Sigmoid colon (tissue), 6 donors: ENCODE measurements at regions not wholly inside any gene's neighbourhood (a gene's known extent, or its start where the extent isn't known, plus 50 kb on each side); places are given as distances from the start of the nearest gene placed in this dataset.

Experiments used
- DNase-seq: peaks from one replicate; pipeline ENCODE4 v3.0.0-alpha.2; 2019
- H3K27ac ChIP-seq, 4 donors: fragments of 200-600 bp; sonication (generic); one replicate each; pipeline ENCODE4 v1.5.1; 2016 to 2019; ENCODE audit warnings: mild to moderate bottlenecking in 1 of 4
- H3K27me3 ChIP-seq, 3 donors: fragments of 200-600 bp; sonication (generic); one replicate each; pipeline ENCODE4 v1.5.1; 2019; ENCODE audit warnings: mild to moderate bottlenecking in 1 of 3
- H3K36me3 ChIP-seq, 4 donors: fragments of 200-600 bp; sonication (generic); one replicate each; pipeline ENCODE4 v1.5.1; 2016 to 2019
- H3K4me1 ChIP-seq, 4 donors: fragments of 200-600 bp; sonication (generic); one replicate each; pipeline ENCODE4 v1.5.1; 2017 to 2019
- H3K4me3 ChIP-seq, 4 donors: fragments of 200-600 bp; sonication (generic); one replicate each; pipeline ENCODE4 v1.5.1; 2017 to 2019; ENCODE audit warnings: mild to moderate bottlenecking in 2 of 4, moderate library complexity in 1 of 4
- H3K9me3 ChIP-seq, 4 donors: fragments of 200-600 bp in 3 of 4; sonication (generic) in 3 of 4; one replicate each; pipeline versions ENCODE4 v1.5.1 to v1.6.1; 2013 to 2019
- EP300 ChIP-seq, 4 donors: sonication (generic); formaldehyde crosslinking; IDR thresholded peaks; one replicate each; pipeline ENCODE4 v1.6.1; 2017; ENCODE audit warnings: antibody characterized with exemption in 4 of 4
- POLR2A ChIP-seq, 2 donors: fragments of 450-650 bp; IDR thresholded peaks; one replicate each; pipeline ENCODE4 v1.6.1; 2016; ENCODE audit warnings: antibody characterized with exemption in 2 of 2, mild to moderate bottlenecking in 2 of 2, moderate library complexity in 2 of 2
- POLR2AphosphoS5 ChIP-seq, 4 donors: sonication (generic); formaldehyde crosslinking; IDR thresholded peaks; one replicate each; pipeline ENCODE4 v1.6.1; 2017; ENCODE audit warnings: antibody characterized with exemption in 4 of 4
- WGBS, 2 donors: extraction: QIAGEN DNeasy Blood & Tissue Kit; methylation state at CpG; one replicate each; pipeline ENCODE4 v1.1.7; 2013; 5-methylcytosine and 5-hydroxymethylcytosine counted together
- intact Hi-C: fragments of 100-400 bp; cut with DNase I; formaldehyde crosslinking; loops from one replicate; pipeline ENCODE4 v1.15.1; 2023
- TF ChIP-seq, protein P1 (sequence below), 4 experiments: fragments of 450-650 bp in 3 of 4; fragments of 200-600 bp in 1 of 4; IDR thresholded peaks; one replicate each; pipeline ENCODE4 v1.5.1; 2016 to 2019; ENCODE audit warnings: antibody characterized with exemption in 4 of 4, mild to moderate bottlenecking in 3 of 4, moderate library complexity in 2 of 4
- donor health status: healthy with polysubstance abuse.
- donor health status: healthy.

DNA sequence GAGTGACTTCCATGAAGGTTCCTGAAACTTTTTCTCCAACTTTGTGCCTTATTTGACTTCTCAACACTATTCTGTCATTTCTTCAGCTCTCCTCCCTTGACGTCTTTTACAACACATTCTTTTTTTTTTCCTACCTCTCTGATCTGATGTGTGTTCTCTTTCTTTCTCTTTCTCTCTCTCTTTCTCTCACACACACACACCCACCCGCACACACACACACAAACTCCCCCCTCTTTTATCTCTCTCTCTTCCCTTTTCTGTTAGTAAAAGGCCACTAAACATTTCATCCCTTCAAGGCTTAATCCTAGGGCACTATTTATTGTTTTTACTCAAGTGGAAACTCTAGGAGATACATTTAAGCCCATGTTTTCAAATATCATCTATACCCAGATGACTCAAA lies 107.8 kb upstream of the CNTNAP5 start:
- Histone ChIP-seq H3K36me3 (no peaks in the 10 kb centered on the region), H3K4me1 (peaks cover 0 to 4% (median 0%) of the 10 kb centered on the region in 4 donors), H3K27ac (no peak overlapping the region), H3K27me3 (no peaks in the 10 kb centered on the region), H3K9me3 (no peaks in the 10 kb centered on the region), H3K4me3 (no peak overlapping the region)
- intact Hi-C loops, result no loop called here
- WGBS, 2 donors, result 43 to 64% methylated on average over 2 of the region's 2 CpGs
- no peak for TF ChIP-seq EP300 (IDR thresholded peaks at IDR 0.05)
- TF ChIP-seq POLR2AphosphoS5 (IDR thresholded peaks at IDR 0.05), result no peak
- TF ChIP-seq POLR2A (IDR thresholded peaks at IDR 0.05), result no peak
- TF ChIP-seq, protein P1, sequence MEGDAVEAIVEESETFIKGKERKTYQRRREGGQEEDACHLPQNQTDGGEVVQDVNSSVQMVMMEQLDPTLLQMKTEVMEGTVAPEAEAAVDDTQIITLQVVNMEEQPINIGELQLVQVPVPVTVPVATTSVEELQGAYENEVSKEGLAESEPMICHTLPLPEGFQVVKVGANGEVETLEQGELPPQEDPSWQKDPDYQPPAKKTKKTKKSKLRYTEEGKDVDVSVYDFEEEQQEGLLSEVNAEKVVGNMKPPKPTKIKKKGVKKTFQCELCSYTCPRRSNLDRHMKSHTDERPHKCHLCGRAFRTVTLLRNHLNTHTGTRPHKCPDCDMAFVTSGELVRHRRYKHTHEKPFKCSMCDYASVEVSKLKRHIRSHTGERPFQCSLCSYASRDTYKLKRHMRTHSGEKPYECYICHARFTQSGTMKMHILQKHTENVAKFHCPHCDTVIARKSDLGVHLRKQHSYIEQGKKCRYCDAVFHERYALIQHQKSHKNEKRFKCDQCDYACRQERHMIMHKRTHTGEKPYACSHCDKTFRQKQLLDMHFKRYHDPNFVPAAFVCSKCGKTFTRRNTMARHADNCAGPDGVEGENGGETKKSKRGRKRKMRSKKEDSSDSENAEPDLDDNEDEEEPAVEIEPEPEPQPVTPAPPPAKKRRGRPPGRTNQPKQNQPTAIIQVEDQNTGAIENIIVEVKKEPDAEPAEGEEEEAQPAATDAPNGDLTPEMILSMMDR (IDR thresholded peaks at IDR 0.05), result no peak
- DNase-seq, result no peak

DNA sequence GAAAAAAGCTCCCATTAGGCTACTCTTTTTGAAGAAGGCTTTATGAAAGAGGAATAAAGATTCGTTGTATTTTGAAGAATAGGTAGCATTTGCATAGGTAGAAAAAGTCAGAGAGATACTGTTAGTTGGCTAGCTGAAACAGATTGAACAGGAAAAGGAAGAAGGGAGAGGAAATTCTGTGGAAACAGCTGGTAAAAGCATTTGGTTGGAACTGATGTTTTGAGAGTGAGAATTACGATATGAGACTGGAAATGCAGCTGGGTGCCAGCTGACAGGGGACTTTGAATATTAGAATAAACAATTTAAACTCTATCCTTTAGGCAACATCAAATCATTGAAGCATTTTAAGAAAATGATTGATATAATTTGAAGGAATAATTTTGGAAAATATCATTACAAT lies 96.7 kb upstream of the CNTNAP5 start:
- intact Hi-C loops, result no loop called here
- no peak for DNase-seq
- Histone ChIP-seq H3K4me1 (no peaks in the 10 kb centered on the region), H3K27ac (no peak overlapping the region), H3K36me3 (no peaks in the 10 kb centered on the region), H3K9me3 (peaks cover 0 to 3% (median 0%) of the 10 kb centered on the region in 4 donors), H3K4me3 (no peak overlapping the region), H3K27me3 (no peaks in the 10 kb centered on the region)
- TF ChIP-seq EP300 (IDR thresholded peaks at IDR 0.05) (no peak), POLR2AphosphoS5 (IDR thresholded peaks at IDR 0.05) (no peak)
- 36 to 49% methylated on average over 2 of the region's 2 CpGs for WGBS, 2 donors

DNA sequence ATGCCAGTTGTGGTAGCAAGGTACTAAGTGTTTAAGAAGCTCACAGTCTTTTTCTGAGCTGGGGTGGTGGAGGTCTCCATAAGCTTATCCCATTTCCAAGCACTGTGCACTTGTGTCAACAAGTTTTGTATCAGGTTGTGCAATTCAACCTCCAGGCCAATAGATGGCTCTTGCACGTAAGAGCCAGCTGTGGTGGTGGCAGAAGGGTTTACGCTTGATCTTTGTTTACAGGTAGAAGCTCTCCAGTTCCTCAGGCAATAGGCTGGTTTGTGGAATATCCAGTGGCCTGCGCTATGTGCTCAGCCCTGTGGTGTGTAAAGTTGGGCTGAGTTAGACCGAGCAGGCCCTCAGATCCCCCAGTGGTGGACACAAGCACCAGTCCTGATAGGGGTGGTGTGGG lies 89.7 kb upstream of the CNTNAP5 start:
- DNase-seq, result no peak
- Histone ChIP-seq H3K9me3 (no peaks in the 10 kb centered on the region), H3K36me3 (no peaks in the 10 kb centered on the region), H3K27ac (no peak overlapping the region), H3K4me1 (no peaks in the 10 kb centered on the region), H3K27me3 (no peaks in the 10 kb centered on the region), H3K4me3 (no peak overlapping the region)
- intact Hi-C loops, result no loop called here
- WGBS, 2 donors, result 92 to 94% methylated on average over 4 of the region's 4 CpGs
- TF ChIP-seq POLR2A (IDR thresholded peaks at IDR 0.05), result no peak
- TF ChIP-seq, protein P1 (IDR thresholded peaks at IDR 0.05), result no peak
- TF ChIP-seq POLR2AphosphoS5 (IDR thresholded peaks at IDR 0.05), result no peak
- no peak for TF ChIP-seq EP300 (IDR thresholded peaks at IDR 0.05)

DNA sequence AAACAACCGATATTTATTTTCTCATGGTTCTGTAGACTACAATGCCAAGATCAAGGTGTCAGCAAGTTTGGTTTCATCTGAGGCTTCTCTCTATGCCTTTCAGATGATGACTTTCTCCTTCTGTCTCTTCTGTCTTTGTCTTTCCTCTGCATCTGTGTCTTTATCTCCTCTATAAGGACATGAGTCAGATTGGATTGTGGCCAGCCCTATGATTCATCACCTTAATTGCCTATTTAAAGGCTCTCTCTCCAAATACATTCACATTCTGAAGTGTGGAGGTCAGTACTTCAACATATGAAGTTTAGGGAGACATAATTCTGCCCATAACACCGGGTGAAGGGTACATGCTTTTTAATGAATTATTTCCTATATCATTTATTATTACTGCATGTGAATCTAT lies 71.2 kb upstream of the CNTNAP5 start:
- Histone ChIP-seq H3K4me1 (no peaks in the 10 kb centered on the region), H3K27me3 (no peaks in the 10 kb centered on the region), H3K4me3 (no peak overlapping the region), H3K36me3 (no peaks in the 10 kb centered on the region), H3K27ac (no peak overlapping the region), H3K9me3 (peaks cover 0 to 3% (median 0%) of the 10 kb centered on the region in 4 donors)
- no peak for DNase-seq
- intact Hi-C loops, result no loop called here
- WGBS, 2 donors, result 86% methylated on average over 2 of the region's 2 CpGs
- TF ChIP-seq, protein P1 (IDR thresholded peaks at IDR 0.05), result no peak
- TF ChIP-seq EP300 (IDR thresholded peaks at IDR 0.05) (no peak), POLR2A (IDR thresholded peaks at IDR 0.05) (no peak), POLR2AphosphoS5 (IDR thresholded peaks at IDR 0.05) (no peak)

DNA sequence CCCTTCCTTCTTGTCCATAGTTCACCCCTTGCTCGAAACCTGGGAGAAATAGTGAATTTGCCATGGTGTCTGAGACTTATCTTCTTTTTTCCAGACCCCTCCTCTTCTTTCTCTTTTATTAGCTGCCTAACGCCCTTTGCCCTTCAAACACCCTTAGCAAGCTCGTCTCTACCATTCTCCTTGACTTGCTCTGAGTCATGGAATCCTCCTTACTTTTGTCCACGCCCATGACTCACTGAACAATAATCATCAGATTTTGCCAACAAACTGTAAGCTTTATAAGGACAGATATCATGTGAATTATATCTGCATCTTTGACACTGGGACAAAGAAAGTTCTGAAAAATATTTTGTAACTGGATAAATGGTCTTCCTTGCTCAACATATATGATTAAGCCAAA lies 67.1 kb upstream of the CNTNAP5 start:
- Histone ChIP-seq H3K27me3 (no peaks in the 10 kb centered on the region), H3K27ac (no peak overlapping the region), H3K9me3 (peaks cover 0 to 3% (median 0%) of the 10 kb centered on the region in 4 donors), H3K4me1 (no peaks in the 10 kb centered on the region), H3K36me3 (no peaks in the 10 kb centered on the region), H3K4me3 (no peak overlapping the region)
- no peak for DNase-seq
- intact Hi-C loops, result no loop called here
- 35 to 68% methylated on average over 4 of the region's 4 CpGs for WGBS, 2 donors
- TF ChIP-seq POLR2AphosphoS5 (IDR thresholded peaks at IDR 0.05) (no peak), POLR2A (IDR thresholded peaks at IDR 0.05) (no peak), EP300 (IDR thresholded peaks at IDR 0.05) (no peak)
- TF ChIP-seq, protein P1 (IDR thresholded peaks at IDR 0.05), result no peak
